NAMALWA (cell line): ENCODE measurements at regions not wholly inside any gene's neighbourhood (a gene's known extent, or its start where the extent isn't known, plus 50 kb on each side); places are given as distances from the start of the nearest gene placed in this dataset.

Source experiments
- DNase-seq: peaks from one replicate; pipeline ENCODE4 v3.0.0-alpha.2; 2015; ENCODE audit warnings: low spot score

- no peak for DNase-seq
Observed at GRCh38 chr1:106883208-106883607, 173.3 kb upstream of the PRMT6 start.

DNA sequence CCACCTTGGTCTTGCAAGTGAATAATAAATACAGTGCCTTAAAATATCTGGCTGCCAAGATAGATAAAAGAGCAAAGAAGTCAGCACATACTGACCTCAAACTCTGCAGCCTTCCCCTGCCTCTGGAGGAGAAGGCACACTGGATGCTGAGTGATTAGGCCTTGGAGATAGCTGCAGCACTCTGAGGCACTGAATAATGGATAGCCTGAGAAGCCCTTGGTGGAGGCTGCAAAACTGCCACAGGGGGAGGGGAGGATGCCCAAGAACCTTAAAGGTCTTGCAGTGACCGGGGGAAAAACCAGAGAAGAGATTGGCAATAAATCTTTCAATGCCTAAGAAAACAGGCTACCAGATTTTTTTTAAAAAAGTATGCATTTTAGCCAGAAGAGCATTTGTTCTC, 167.4 kb upstream of the PRMT6 start:
- DNase-seq, result no peak

- no peak for DNase-seq
Observed at GRCh38 chr1:106889583-106889982, 166.9 kb upstream of the PRMT6 start.

- no peak for DNase-seq
Observed at GRCh38 chr1:106897976-106898375, 158.5 kb upstream of the PRMT6 start.

DNA sequence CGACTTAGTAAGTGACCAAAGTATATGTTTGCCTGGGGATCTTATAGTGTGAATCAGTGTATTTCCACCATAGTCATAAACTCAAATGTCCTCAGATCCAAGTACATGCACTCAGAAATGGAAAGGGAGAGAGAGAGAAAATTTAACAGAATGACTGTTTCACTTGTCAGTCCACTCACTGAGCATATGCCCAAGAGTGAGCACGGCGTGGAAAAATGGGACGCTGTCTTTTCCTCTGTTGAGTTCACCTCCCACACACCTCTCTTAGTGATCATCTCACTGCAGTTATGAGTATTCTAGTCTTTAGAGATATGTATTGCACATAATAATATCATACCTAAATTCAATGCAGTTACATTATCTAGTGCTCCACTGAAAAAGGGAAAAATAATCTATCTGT, 156.8 kb upstream of the PRMT6 start:
- no peak for DNase-seq

- DNase-seq, result no peak
Observed at GRCh38 chr1:106907795-106908194, 148.7 kb upstream of the PRMT6 start.

DNA sequence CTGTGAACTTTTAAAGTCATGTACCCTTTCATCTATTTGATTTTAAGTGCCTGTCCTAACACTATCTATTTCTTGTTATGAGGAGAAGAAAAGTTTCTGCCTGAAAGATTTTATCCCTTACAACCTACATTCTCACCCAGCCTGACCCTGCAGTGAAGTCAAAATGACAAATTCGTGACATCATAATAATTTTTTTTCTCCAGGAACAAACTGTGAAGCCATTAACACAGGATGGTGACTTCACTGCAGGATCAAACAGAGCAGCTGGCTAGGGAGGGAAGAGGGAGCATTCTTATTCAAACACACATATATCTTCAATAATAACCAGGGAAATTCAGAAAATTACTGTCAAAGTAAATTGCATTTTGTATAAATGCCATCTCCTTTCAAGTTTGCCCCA, 147.8 kb upstream of the PRMT6 start:
- DNase-seq, result no peak

DNA sequence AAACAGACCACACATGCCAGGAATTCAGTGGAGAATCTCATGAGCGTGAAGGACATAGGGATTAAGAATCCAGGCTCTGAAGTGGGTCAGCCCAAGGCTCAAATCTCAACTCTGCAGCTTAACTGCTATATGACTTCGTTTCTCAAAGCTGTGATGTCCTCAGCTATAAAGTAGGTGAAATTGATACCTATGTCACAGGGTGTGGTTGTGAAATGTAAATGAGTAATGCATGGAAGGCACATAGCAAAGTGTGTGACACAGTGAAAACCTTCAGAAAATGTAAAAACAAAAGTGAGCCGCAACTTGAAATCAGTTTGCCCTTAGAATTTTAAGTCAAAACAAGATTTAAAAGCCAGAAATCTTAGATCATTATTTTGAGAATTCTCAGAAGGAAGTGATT, 145.7 kb upstream of the PRMT6 start:
- no peak for DNase-seq

GRCh38 chr1:106912131-106912530, 144.3 kb upstream of the PRMT6 start:
- DNase-seq, result no peak

DNA sequence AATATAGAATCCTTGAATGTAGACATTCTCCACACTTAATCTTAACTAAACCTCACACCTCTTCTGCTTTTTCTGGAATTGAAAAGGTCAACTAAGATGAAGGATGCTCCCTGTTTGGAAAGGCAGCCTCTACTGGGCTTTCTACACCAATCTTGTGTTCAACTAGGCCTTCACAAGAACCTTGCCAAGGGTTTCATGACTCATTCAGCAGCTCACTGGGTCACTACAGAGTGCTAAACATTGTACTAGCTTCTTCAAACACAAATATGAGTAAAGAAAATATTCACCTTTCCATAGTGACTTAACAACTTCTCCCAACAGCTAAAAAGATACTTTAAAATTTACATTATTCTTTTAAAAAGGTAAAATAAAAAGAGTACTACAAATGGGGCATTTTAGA, 135.3 kb upstream of the PRMT6 start:
- DNase-seq, result no peak

DNA sequence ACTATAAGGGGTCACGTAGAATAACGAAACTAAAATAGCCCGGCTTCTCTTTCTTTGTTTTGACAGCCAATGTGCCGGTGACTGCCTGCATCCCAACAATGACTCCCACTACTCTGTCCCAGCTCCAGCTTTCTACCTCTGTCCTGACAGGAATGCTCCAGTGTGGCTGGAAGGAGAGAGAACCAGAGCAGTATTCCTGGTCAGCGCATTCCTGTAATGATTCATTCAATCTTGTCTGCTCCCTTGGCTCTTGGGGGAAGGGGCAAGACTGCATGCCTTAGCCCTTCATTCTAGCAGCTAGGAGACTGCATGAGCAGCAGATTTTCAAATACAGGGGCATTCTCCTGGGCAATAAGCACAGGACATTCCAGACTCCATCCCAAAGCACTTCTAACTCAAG, 132.1 kb upstream of the PRMT6 start:
- DNase-seq, result no peak

DNA sequence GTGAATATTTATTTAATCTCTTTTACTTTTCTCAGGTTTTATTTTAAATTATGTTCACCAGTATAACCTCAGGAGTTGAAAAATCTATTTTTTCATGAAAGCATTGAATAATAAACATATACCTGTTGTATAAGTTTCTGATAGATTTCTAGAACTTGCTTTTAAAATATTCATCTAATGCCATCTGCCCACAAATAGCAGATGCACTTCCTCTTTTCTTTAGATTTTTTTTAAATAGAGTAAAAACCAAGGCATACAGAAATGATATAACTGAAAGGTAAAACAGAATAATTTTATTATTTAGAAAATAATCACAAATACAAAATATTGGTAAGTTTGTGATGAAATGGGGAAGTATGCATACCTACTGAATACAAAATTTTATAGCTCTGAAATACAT, 130.7 kb upstream of the PRMT6 start:
- DNase-seq, result no peak

DNA sequence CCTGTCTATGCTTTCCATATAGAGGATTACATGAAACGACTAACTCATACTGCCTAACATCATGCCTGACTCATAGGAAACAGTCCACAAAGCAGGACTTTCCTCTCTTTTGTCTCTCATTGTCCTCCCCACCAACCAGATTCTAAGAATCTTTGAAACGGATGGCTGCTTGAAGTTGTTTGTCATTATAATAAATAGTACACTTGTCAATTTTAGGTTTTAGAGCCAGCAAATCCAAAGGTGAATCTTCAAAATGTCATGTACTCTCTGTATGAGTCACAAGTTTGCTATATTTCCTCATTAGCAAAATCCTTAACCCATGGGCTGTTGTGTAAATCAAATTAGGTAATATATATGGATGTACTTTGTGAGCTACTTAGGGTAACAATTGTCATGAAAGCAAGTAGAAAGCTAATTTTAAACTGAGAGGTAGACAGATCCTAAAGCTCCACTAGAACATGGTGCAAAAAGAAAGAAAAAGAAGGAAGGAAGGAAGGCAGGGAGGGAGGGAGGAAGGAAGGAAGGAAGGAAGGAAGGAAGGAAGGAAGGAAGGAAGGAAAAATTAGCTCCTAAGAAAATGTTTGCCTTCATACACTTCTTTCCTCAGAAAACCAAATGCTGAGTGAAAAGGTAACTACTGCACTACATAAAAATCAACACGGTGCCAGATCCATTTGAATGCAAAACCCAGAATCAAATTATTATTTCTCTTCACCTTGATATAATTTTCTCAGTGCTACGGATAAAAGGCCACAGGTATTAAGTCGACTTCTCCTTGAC, 129.5 kb upstream of the PRMT6 start:
- no peak for DNase-seq

DNA sequence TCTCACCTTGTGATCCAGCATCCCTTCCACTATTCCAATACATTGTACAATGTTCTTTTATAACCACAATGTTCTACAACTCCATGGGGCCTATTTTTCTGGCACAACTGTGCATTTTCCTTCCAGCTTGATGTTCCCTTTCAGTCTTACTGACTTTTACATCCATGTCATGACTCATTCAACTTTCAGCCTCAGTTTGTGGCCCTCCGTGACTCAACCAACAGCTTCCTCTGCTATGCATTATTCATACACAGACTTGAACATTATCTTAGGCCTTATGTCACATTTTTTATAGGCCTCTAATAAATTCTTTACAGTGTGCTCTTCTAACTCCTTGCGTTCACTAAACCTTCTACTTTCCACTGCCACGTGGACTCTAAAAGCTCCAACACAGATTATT, 119.4 kb upstream of the PRMT6 start:
- DNase-seq, result no peak

- no peak for DNase-seq
Observed at GRCh38 chr1:106944721-106945120, 111.8 kb upstream of the PRMT6 start.

- no peak for DNase-seq
Observed at GRCh38 chr1:106952776-106953175, 103.7 kb upstream of the PRMT6 start.

- DNase-seq, result no peak
Observed at GRCh38 chr1:106954661-106955229, 101.7 kb upstream of the PRMT6 start.

- no peak for DNase-seq
Observed at GRCh38 chr1:106956721-106957120, 99.8 kb upstream of the PRMT6 start.

- DNase-seq, result peak; percentile 9
Observed at GRCh38 chr1:106957795-106958194, 98.7 kb upstream of the PRMT6 start.

DNA sequence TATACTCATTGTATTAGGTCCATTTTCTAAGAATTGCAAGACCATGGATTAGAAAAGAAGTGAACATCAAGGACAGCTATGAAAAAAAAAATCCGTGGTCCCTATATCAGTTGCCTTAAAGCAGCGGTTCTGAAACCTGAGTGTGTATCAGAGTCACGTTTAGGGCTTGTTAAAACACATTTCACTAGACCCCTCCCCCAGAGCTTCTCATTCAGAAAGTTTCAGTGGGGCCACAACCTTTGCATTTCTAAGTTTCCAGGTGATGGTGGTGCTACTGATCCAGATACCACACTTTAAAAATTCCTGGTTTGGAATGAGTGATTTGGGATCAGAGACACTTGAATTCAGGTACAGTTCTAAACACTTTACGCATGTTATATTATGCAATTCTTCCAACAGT, 96.1 kb upstream of the PRMT6 start:
- DNase-seq, result no peak

DNA sequence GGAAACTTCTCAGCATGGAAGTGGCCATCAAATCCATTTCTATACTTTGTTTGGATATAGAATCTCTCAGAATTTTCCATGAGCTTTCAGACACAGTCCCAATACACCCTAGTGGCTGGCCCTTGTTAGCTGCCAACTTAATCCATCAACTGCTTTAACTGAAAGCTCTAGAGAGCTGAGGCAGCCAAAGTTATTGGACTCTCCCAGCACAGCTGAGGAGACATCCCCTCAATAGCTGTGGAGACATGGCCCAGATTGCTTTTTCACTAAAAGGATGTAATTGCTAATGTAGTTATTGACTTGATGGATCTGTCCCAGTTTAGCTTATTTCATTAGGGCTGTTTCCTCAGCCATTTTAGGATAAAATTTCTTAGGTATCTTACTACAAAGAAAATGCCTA, 94.8 kb upstream of the PRMT6 start:
- no peak for DNase-seq

- DNase-seq, result no peak
Observed at GRCh38 chr1:106962591-106962990, 93.9 kb upstream of the PRMT6 start.

- no peak for DNase-seq
Observed at GRCh38 chr1:106964495-106964894, 92.0 kb upstream of the PRMT6 start.

DNA sequence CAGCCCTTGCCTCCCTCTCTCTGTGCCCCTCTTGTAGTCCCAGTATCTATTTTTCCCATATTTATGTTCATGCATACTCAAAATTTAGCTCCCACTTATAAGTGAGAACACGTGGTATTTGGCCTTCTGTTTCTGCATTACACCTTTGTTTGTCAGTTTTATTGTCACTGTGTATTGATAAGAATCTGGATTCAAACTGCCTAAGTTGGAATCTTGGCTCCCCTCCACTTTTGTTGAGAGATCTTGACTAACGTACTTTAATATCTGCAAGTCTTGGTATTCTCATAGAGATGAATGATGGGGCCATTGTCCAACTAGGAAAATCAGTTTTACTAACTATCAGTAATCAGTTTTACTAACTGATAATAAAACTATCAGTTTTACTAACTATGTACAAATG, 87.8 kb upstream of the PRMT6 start:
- DNase-seq, result no peak
